ENCODE measurements at regions not wholly inside any gene's neighbourhood (a gene's known extent, or its start where the extent isn't known, plus 50 kb on each side); places are given as distances from the start of the nearest gene placed in this dataset.
"Not testable (repeated sequence)": the region's sequence is repeated elsewhere in the genome, so short reads cannot be mapped to it uniquely, and the experiment has no call there.

DNA sequence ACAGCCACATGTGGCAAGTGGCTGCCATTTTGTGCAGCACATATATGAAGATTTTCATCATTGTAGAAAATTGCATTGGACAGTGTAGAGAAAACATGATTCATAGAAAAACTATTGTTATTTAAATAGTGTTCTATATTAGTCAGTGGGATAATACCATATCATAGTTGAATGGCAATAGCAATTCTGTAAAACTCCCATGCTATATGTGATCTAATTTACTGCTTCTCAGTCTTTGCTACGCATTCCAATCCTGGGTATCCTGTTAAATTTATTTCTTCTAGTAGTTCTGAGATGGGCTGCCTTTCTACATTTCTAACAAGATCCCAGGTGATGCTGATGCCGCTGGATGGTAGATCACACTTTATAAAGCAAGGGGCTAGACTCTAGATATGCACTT is 117.5 kb upstream of the FBXO28 start:
- H3K23ac ChIP-seq (ENCODE audit: low read depth, low read length, poor library complexity); H2BK5ac ChIP-seq (ENCODE audit: low read length); H3K27ac ChIP-seq (replicated peaks; ENCODE audit: low read length); H4K8ac ChIP-seq (ENCODE audit: low read depth, low read length); H3K4me3 ChIP-seq (ENCODE audit: low read length in 2 of 2); H2BK12ac ChIP-seq (ENCODE audit: low read length); H3K79me1 ChIP-seq (ENCODE audit: low read depth, low read length); H2BK15ac ChIP-seq (ENCODE audit: low read length); H2AK5ac ChIP-seq (ENCODE audit: low read depth, low read length); H3K4me1 ChIP-seq (ENCODE audit: control insufficient read depth in 2 of 2, insufficient read depth in 1 of 2, low read depth in 1 of 2, low read length in 2 of 2); H3K9ac ChIP-seq (ENCODE audit: low read depth, low read length, poor library complexity); H3K36me3 ChIP-seq (replicated peaks in 1 of 2; ENCODE audit: control insufficient read depth in 2 of 2, insufficient read depth in 2 of 2, low read length in 2 of 2); H3K14ac ChIP-seq (ENCODE audit: low read length); DNase-seq (ENCODE audit: low spot score); H3K27me3 ChIP-seq (ENCODE audit: control insufficient read depth in 3 of 3, insufficient read depth in 3 of 3, low read depth in 1 of 3, low read length in 3 of 3); H3K9me3 ChIP-seq (replicated peaks in 1 of 2; ENCODE audit: control insufficient read depth in 2 of 2, insufficient read depth in 1 of 2, low read depth in 1 of 2, low read length in 2 of 2); H2BK120ac ChIP-seq (ENCODE audit: low read depth, low read length); H2AFZ ChIP-seq (ENCODE audit: low read length); H3K18ac ChIP-seq (ENCODE audit: low read length); H4K91ac ChIP-seq (ENCODE audit: low read depth, low read length, poor library complexity); H3K4me2 ChIP-seq (ENCODE audit: insufficient read depth, low read length, poor library complexity, severe bottlenecking); H3K4ac ChIP-seq (ENCODE audit: low read length): not testable (repeated sequence)
- no CpG with 5 or more reads among the region's 2 CpGs for WGBS, 2 donors (ENCODE audit: extremely low coverage in 2 of 2, insufficient read length in 2 of 2, insufficient replicate concordance in 1 of 2)

DNA sequence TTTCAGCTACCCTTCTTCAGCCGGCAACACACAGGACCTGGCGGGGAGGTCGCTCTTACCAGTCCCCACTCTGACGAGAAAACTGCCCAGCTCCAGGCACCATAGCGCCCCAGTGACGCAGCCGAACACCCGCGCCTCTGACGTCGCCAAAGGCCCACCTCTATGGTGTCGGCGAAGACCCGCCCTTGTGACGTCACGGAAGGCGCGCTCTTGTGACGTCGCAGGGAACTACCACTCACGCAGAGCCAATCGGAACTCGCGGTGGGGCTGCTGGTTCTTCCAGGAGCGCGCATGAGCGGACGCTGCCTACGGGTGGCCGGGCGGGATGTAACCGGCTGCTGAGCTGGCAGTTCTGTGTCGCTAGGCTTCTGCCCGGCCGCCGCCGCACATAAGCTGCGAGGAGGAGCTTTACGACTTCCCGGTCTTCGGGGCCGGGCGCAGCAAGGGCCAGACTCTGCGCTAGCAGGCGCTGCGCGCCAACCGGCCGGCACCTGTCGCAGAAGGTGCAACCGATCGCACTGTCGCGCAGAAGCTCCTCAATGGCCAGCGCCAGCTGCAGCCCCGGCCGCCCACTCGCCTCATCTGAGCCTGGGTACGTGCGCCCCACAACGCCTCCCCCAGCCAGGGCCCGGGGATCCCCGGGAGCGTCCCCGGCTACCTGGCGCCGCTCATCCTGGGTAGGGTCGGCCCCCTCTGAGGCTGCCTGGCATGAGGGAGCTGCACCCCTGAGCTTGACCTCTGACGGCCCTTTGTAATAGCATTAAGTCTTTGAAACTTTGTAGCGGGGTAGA is 121.3 kb upstream of the FBXO28 start:
- Histone ChIP-seq H3K4me3 (ENCODE audit: low read length in 2 of 2) (peak overlapping the region; percentile 47 to 84), H3K23ac (ENCODE audit: low read depth, low read length, poor library complexity) (peak overlapping the region; percentile 95), H2AFZ (ENCODE audit: low read length) (peak overlapping the region; percentile 75)
- not testable (repeated sequence) for H3K4me2 ChIP-seq (ENCODE audit: insufficient read depth, low read length, poor library complexity, severe bottlenecking); H3K27me3 ChIP-seq (ENCODE audit: control insufficient read depth in 3 of 3, insufficient read depth in 3 of 3, low read depth in 1 of 3, low read length in 3 of 3); H3K27ac ChIP-seq (replicated peaks; ENCODE audit: low read length); H4K91ac ChIP-seq (ENCODE audit: low read depth, low read length, poor library complexity); H2AK5ac ChIP-seq (ENCODE audit: low read depth, low read length); H3K4me1 ChIP-seq (ENCODE audit: control insufficient read depth in 2 of 2, insufficient read depth in 1 of 2, low read depth in 1 of 2, low read length in 2 of 2); H2BK120ac ChIP-seq (ENCODE audit: low read depth, low read length); H3K79me1 ChIP-seq (ENCODE audit: low read depth, low read length); H3K14ac ChIP-seq (ENCODE audit: low read length); H3K36me3 ChIP-seq (replicated peaks in 1 of 2; ENCODE audit: control insufficient read depth in 2 of 2, insufficient read depth in 2 of 2, low read length in 2 of 2); H2BK12ac ChIP-seq (ENCODE audit: low read length); H3K18ac ChIP-seq (ENCODE audit: low read length); H3K9ac ChIP-seq (ENCODE audit: low read depth, low read length, poor library complexity); H2BK15ac ChIP-seq (ENCODE audit: low read length); H3K4ac ChIP-seq (ENCODE audit: low read length); H4K8ac ChIP-seq (ENCODE audit: low read depth, low read length); H2BK5ac ChIP-seq (ENCODE audit: low read length); H3K9me3 ChIP-seq (replicated peaks in 1 of 2; ENCODE audit: control insufficient read depth in 2 of 2, insufficient read depth in 1 of 2, low read depth in 1 of 2, low read length in 2 of 2)
- peak; percentile 98 for DNase-seq (ENCODE audit: low spot score)
- no CpG with 5 or more reads among the region's 70 CpGs for WGBS, 2 donors (ENCODE audit: extremely low coverage in 2 of 2, insufficient read length in 2 of 2, insufficient replicate concordance in 1 of 2)

DNA sequence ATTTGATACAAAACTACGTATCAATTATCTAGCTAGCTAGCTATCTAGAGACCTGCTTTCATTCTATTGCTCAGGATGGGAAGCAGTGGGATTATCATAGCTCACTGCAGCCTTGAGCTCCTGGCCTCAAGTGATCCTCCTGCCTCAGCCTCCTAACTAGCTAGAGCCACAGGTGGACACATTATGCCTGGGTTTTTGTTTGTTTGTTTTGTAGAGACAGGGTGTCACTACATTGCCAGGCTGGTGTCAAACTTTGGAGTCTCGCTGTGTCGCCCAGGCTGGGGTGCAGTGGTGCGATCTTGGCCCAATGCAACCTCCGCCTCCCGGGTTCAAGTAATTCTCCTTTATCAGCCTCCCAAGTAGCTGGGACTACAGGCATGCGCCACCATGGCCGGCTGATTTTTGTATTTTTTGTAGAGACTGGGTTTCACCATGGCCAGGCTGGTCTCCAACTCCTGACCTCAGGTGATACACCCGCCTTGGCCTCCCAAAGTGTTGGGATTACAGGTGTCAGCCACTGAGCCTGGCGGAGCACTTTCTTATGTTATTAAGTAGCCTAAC is 122.5 kb upstream of the FBXO28 start:
- H3K36me3 ChIP-seq (replicated peaks in 1 of 2; ENCODE audit: control insufficient read depth in 2 of 2, insufficient read depth in 2 of 2, low read length in 2 of 2); H3K4ac ChIP-seq (ENCODE audit: low read length); H3K4me3 ChIP-seq (ENCODE audit: low read length in 2 of 2); H2AFZ ChIP-seq (ENCODE audit: low read length); H3K4me1 ChIP-seq (ENCODE audit: control insufficient read depth in 2 of 2, insufficient read depth in 1 of 2, low read depth in 1 of 2, low read length in 2 of 2); H2AK5ac ChIP-seq (ENCODE audit: low read depth, low read length); H2BK5ac ChIP-seq (ENCODE audit: low read length); H3K4me2 ChIP-seq (ENCODE audit: insufficient read depth, low read length, poor library complexity, severe bottlenecking); H3K23ac ChIP-seq (ENCODE audit: low read depth, low read length, poor library complexity); H3K9ac ChIP-seq (ENCODE audit: low read depth, low read length, poor library complexity); H3K14ac ChIP-seq (ENCODE audit: low read length); H3K18ac ChIP-seq (ENCODE audit: low read length); H2BK120ac ChIP-seq (ENCODE audit: low read depth, low read length); H3K9me3 ChIP-seq (replicated peaks in 1 of 2; ENCODE audit: control insufficient read depth in 2 of 2, insufficient read depth in 1 of 2, low read depth in 1 of 2, low read length in 2 of 2); H3K27me3 ChIP-seq (ENCODE audit: control insufficient read depth in 3 of 3, insufficient read depth in 3 of 3, low read depth in 1 of 3, low read length in 3 of 3); DNase-seq (ENCODE audit: low spot score); H3K79me1 ChIP-seq (ENCODE audit: low read depth, low read length); H4K91ac ChIP-seq (ENCODE audit: low read depth, low read length, poor library complexity); H2BK12ac ChIP-seq (ENCODE audit: low read length); H3K27ac ChIP-seq (replicated peaks; ENCODE audit: low read length); H4K8ac ChIP-seq (ENCODE audit: low read depth, low read length); H2BK15ac ChIP-seq (ENCODE audit: low read length): not testable (repeated sequence)
- no CpG with 5 or more reads among the region's 10 CpGs for WGBS, 2 donors (ENCODE audit: extremely low coverage in 2 of 2, insufficient read length in 2 of 2, insufficient replicate concordance in 1 of 2)

DNA sequence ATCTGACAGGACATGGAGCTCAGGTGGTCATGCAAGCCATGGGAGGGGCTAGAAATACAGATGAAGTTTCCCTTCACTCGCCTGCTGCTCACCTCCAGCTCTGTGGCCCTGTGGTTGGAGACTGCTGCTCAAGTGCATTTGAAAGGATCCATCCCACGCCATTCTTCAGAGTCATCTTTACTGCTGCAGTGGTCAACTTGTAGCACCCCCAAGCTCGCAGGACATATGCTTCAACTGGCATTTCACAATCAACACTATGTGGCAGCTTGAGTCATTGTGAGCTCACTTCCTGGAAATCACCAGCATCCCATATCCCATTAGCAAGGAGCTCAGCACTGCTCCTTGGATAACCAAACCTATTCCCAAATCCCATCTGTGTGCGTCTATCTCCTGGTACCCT is 116.2 kb upstream of the TP53BP2 start:
- no CpG with 5 or more reads among the region's 4 CpGs for WGBS, 2 donors (ENCODE audit: extremely low coverage in 2 of 2, insufficient read length in 2 of 2, insufficient replicate concordance in 1 of 2)
- DNase-seq (ENCODE audit: low spot score) = not testable (repeated sequence)

More for the DNA sequence above, 116.2 kb upstream of the TP53BP2 start:
- not testable (repeated sequence) for H3K9ac ChIP-seq (ENCODE audit: low read depth, low read length, poor library complexity); H3K27me3 ChIP-seq (ENCODE audit: control insufficient read depth in 3 of 3, insufficient read depth in 3 of 3, low read depth in 1 of 3, low read length in 3 of 3); H3K23ac ChIP-seq (ENCODE audit: low read depth, low read length, poor library complexity); H2BK12ac ChIP-seq (ENCODE audit: low read length); H2BK120ac ChIP-seq (ENCODE audit: low read depth, low read length); H2BK15ac ChIP-seq (ENCODE audit: low read length); H3K4me1 ChIP-seq (ENCODE audit: control insufficient read depth in 2 of 2, insufficient read depth in 1 of 2, low read depth in 1 of 2, low read length in 2 of 2); H4K91ac ChIP-seq (ENCODE audit: low read depth, low read length, poor library complexity); H3K79me1 ChIP-seq (ENCODE audit: low read depth, low read length); H3K9me3 ChIP-seq (replicated peaks in 1 of 2; ENCODE audit: control insufficient read depth in 2 of 2, insufficient read depth in 1 of 2, low read depth in 1 of 2, low read length in 2 of 2); H3K4me3 ChIP-seq (ENCODE audit: low read length in 2 of 2); H2BK5ac ChIP-seq (ENCODE audit: low read length); H3K36me3 ChIP-seq (replicated peaks in 1 of 2; ENCODE audit: control insufficient read depth in 2 of 2, insufficient read depth in 2 of 2, low read length in 2 of 2); H2AFZ ChIP-seq (ENCODE audit: low read length); H3K14ac ChIP-seq (ENCODE audit: low read length); H3K18ac ChIP-seq (ENCODE audit: low read length); H2AK5ac ChIP-seq (ENCODE audit: low read depth, low read length); H3K27ac ChIP-seq (replicated peaks; ENCODE audit: low read length); H3K4ac ChIP-seq (ENCODE audit: low read length); H3K4me2 ChIP-seq (ENCODE audit: insufficient read depth, low read length, poor library complexity, severe bottlenecking); H4K8ac ChIP-seq (ENCODE audit: low read depth, low read length)

All from neuronal stem cell (in vitro differentiated cells).